IMR-90 (cell line): ENCODE measurements at regions not wholly inside any gene's neighbourhood (a gene's known extent, or its start where the extent isn't known, plus 50 kb on each side); places are given as distances from the start of the nearest gene placed in this dataset.
"Not testable (repeated sequence)": the region's sequence is repeated elsewhere in the genome, so short reads cannot be mapped to it uniquely, and the experiment has no call there.

ENCODE experiments used
- ATAC-seq: fragments of 200-7000 bp; cut with Tn5 transposase; 2 replicates; pipeline ENCODE4 v1.9.1; 2020; ENCODE audit warnings: low read depth, mild to moderate bottlenecking, moderate library complexity
- BruUV-seq: library from RNA; stranded (reverse); fragments of 400-500 nt; replicated peaks from 2 replicates; lab custom pipeline; 2021; lab: Mats Ljungman, UMichigan
- CTCF ChIA-PET: fragments of 300-600 bp; formaldehyde crosslinking; extraction: SDS; loops from one replicate; lab custom pipeline; 2021; ENCODE audit warnings: antibody characterized with exemption; lab: Yijun Ruan, JAX
- POLR2A ChIA-PET: fragments of 300-600 bp; sonication (Branson Sonifier 250); formaldehyde crosslinking; loops from one replicate; lab custom pipeline; 2022; ENCODE audit warnings: antibody characterized with exemption; ENCODE audit not compliant: unreplicated experiment; lab: Charles Lee
- DNase-seq: peaks from one replicate; pipeline ENCODE4 v3.0.0; 2013
- H2AFZ ChIP-seq: replicated peaks from 2 replicates; pipeline ENCODE3; 2013; ENCODE audit warnings: low read length, mild to moderate bottlenecking; ENCODE audit not compliant: poor library complexity
- H2AK5ac ChIP-seq: 2 replicates; pipeline ENCODE4 v1.6.1; 2013; ENCODE audit warnings: low read depth, low read length, inconsistent platforms
- H2AK9ac ChIP-seq: replicated peaks from 2 replicates; pipeline ENCODE3; 2013; ENCODE audit warnings: mild to moderate bottlenecking, low read depth, low read length, moderate library complexity; ENCODE audit not compliant: poor library complexity
- H2BK120ac ChIP-seq: 2 replicates; pipeline ENCODE4 v1.6.1; 2013; ENCODE audit warnings: low read depth, low read length, inconsistent platforms
- H2BK15ac ChIP-seq: 3 replicates; pipeline ENCODE4 v1.6.1; 2013; ENCODE audit warnings: low read depth, low read length, inconsistent platforms
- H2BK20ac ChIP-seq: 2 replicates; pipeline ENCODE4 v1.6.1; 2013; ENCODE audit warnings: low read depth, mild to moderate bottlenecking, inconsistent platforms, low read length, moderate library complexity
- H2BK5ac ChIP-seq: 2 replicates; pipeline ENCODE4 v1.6.1; 2013; ENCODE audit warnings: mild to moderate bottlenecking, low read depth, low read length, inconsistent platforms; ENCODE audit not compliant: poor library complexity, severe bottlenecking
- H3K14ac ChIP-seq: replicated peaks from 2 replicates; pipeline ENCODE4 v1.6.1; 2013; ENCODE audit warnings: low read depth, low read length, inconsistent platforms
- H3K18ac ChIP-seq: 2 replicates; pipeline ENCODE4 v1.6.1; 2013; ENCODE audit warnings: low read depth, low read length, control low read depth
- H3K23ac ChIP-seq: 2 replicates; pipeline ENCODE4 v1.6.1; 2013; ENCODE audit warnings: low read depth, low read length, inconsistent platforms
- H3K27ac ChIP-seq: 2 replicates; pipeline ENCODE4 v1.5.1; 2013; ENCODE audit warnings: mild to moderate bottlenecking, control low read depth, low read length; ENCODE audit not compliant: insufficient read depth
- H3K27me3 ChIP-seq: 2 replicates; pipeline ENCODE4 v1.6.1; 2013; ENCODE audit warnings: low read length; ENCODE audit not compliant: control insufficient read depth, insufficient read depth
- H3K36me3 ChIP-seq: 2 replicates; pipeline ENCODE4 v1.6.1; 2013; ENCODE audit warnings: low read length, mixed read lengths; ENCODE audit not compliant: control insufficient read depth, insufficient read depth
- H3K4ac ChIP-seq: 2 replicates; pipeline ENCODE4 v1.6.1; 2013; ENCODE audit warnings: low read depth, low read length, inconsistent platforms
- H3K4me1 ChIP-seq: 2 replicates; pipeline ENCODE4 v1.6.1; 2013; ENCODE audit warnings: low read length, mixed read lengths; ENCODE audit not compliant: control insufficient read depth, insufficient read depth
- H3K4me2 ChIP-seq: 2 replicates; pipeline ENCODE4 v1.6.1; 2013; ENCODE audit warnings: low read depth, mild to moderate bottlenecking, control low read depth, low read length, moderate library complexity
- H3K4me3 ChIP-seq: 2 replicates; pipeline ENCODE4 v1.5.1; 2013; ENCODE audit warnings: low read depth, mild to moderate bottlenecking, control low read depth, low read length, moderate library complexity; ENCODE audit not compliant: insufficient read depth
- H3K56ac ChIP-seq: 2 replicates; pipeline ENCODE4 v1.6.1; 2013; ENCODE audit warnings: low read length, inconsistent platforms; ENCODE audit not compliant: insufficient read depth; ENCODE audit errors: extremely low read depth
- H3K79me1 ChIP-seq, 2 experiments: 2 replicates each; pipeline ENCODE4 v1.6.1; 2013; ENCODE audit warnings: low read length in 2 of 2, inconsistent platforms in 1 of 2, low read depth in 1 of 2
- H3K9ac ChIP-seq: 2 replicates; pipeline ENCODE4 v1.6.1; 2013; ENCODE audit warnings: low read depth, low read length, control low read depth
- H3K9me1 ChIP-seq: 2 replicates; pipeline ENCODE4 v1.6.1; 2013; ENCODE audit warnings: low read length, inconsistent platforms; ENCODE audit not compliant: insufficient read depth
- H3K9me3 ChIP-seq: 2 replicates; pipeline ENCODE4 v1.6.1; 2013; ENCODE audit warnings: low read length; ENCODE audit not compliant: control insufficient read depth, insufficient read depth
- H4K20me1 ChIP-seq: 2 replicates; pipeline ENCODE4 v1.6.1; 2013; ENCODE audit warnings: low read length, inconsistent platforms; ENCODE audit not compliant: insufficient read depth
- H4K5ac ChIP-seq: 2 replicates; pipeline ENCODE4 v1.6.1; 2013; ENCODE audit warnings: mild to moderate bottlenecking, low read depth, low read length, control low read depth
- H4K8ac ChIP-seq, 2 experiments: 2 replicates each; pipeline ENCODE4 v1.6.1; 2013; ENCODE audit warnings: low read depth in 2 of 2, low read length in 2 of 2, control low read depth in 1 of 2, inconsistent platforms in 1 of 2
- H4K91ac ChIP-seq: 2 replicates; pipeline ENCODE4 v1.6.1; 2013; ENCODE audit warnings: low read depth, low read length, inconsistent platforms; ENCODE audit not compliant: insufficient read depth
- CTCF ChIP-seq: conservative IDR thresholded peaks from 2 replicates; pipeline ENCODE4 v1.5.1; 2012; ENCODE audit warnings: mild to moderate bottlenecking, low read depth, low read length, improper control_type of control experiment
- RAD21 ChIP-seq: IDR thresholded peaks from 2 replicates; pipeline ENCODE4 v1.6.1; 2012; ENCODE audit warnings: low read length, improper control_type of control experiment
- WGBS, 2 experiments: methylation state at CpG; one replicate each; pipeline versions ENCODE4 v1.1.5 to v1.1.7; 2013; ENCODE audit warnings: missing lambda C conversion rate in 2 of 2; ENCODE audit not compliant: insufficient read length in 1 of 2; ENCODE audit errors: extremely low coverage in 2 of 2; 5-methylcytosine and 5-hydroxymethylcytosine counted together
- dilution Hi-C: fragments of 300-500 bp; cut with HindIII; formaldehyde crosslinking; loops from one replicate; pipeline ENCODE4 v1.14.3; 2018; ENCODE audit warnings: low sequenced_read_pairs; ENCODE audit not compliant: unreplicated experiment
- in situ Hi-C: fragments of 300-500 bp; cut with MboI; formaldehyde crosslinking; loops from 3 replicates; pipeline ENCODE4 v1.14.3; 2019; ENCODE audit warnings: low sequenced_read_pairs, inconsistent platforms, mixed read lengths
- intact Hi-C: fragments of 100-400 bp; cut with micrococcal nuclease; formaldehyde crosslinking; loops from 2 replicates; pipeline ENCODE4 v1.10.0; 2022

GRCh38 chr7:150045596-150045995, 171.8 kb downstream of the ATP6V0E2 start:
- intact Hi-C loops = loop anchor here (5.0 kb wide), 1 partner anchor 163 kb away; no protein-coding TSS in a partner anchor
- H4K5ac ChIP-seq, H3K9me1 ChIP-seq, H4K20me1 ChIP-seq, H2BK20ac ChIP-seq, H3K27me3 ChIP-seq, H2AFZ ChIP-seq, H3K14ac ChIP-seq, H2AK9ac ChIP-seq, H3K18ac ChIP-seq, H3K9me3 ChIP-seq, BruUV-seq, H3K23ac ChIP-seq, H2AK5ac ChIP-seq, H2BK120ac ChIP-seq, H3K79me1 ChIP-seq, H3K4me2 ChIP-seq, H3K4ac ChIP-seq, in situ Hi-C loops, H3K56ac ChIP-seq, ATAC-seq, H3K4me1 ChIP-seq, H3K27ac ChIP-seq, H4K8ac ChIP-seq, H2BK5ac ChIP-seq, H3K4me3 ChIP-seq, H4K91ac ChIP-seq, H3K9ac ChIP-seq, H3K36me3 ChIP-seq, dilution Hi-C loops, DNase-seq, H2BK15ac ChIP-seq, POLR2A ChIA-PET: not testable (repeated sequence)
- TF ChIP-seq RAD21 = peak; percentile 31
- 0 out of 2 replicates have a peak, but pooled peaks have one; percentile 24 for TF ChIP-seq CTCF
- WGBS, 2 experiments = no CpG with 5 or more reads among the region's 2 CpGs
- CTCF ChIA-PET = interaction anchor here (1.3 kb wide), 1 partner anchor 163 kb away, joined by 4 read pairs; no protein-coding TSS in a partner anchor

GRCh38 chr7:150046290-150047194, 172.8 kb downstream of the ATP6V0E2 start:
- H3K9me3 ChIP-seq, H2BK15ac ChIP-seq, H2AFZ ChIP-seq, dilution Hi-C loops, H4K20me1 ChIP-seq, H3K4ac ChIP-seq, H3K79me1 ChIP-seq, H3K4me2 ChIP-seq, DNase-seq, H3K4me3 ChIP-seq, H3K36me3 ChIP-seq, CTCF ChIA-PET, H4K5ac ChIP-seq, H2BK120ac ChIP-seq, in situ Hi-C loops, H2AK5ac ChIP-seq, H3K27me3 ChIP-seq, H2BK5ac ChIP-seq, H3K18ac ChIP-seq, H3K23ac ChIP-seq, H4K91ac ChIP-seq, H2BK20ac ChIP-seq, H3K4me1 ChIP-seq, ATAC-seq, H2AK9ac ChIP-seq, H3K27ac ChIP-seq, BruUV-seq, H3K14ac ChIP-seq, H4K8ac ChIP-seq, H3K9ac ChIP-seq, POLR2A ChIA-PET, H3K56ac ChIP-seq, H3K9me1 ChIP-seq: not testable (repeated sequence)
- intact Hi-C loops = loop anchor here (5.0 kb wide), 1 partner anchor 164 kb away; no protein-coding TSS in a partner anchor
- WGBS, 2 experiments = no CpG with 5 or more reads among the region's 17 CpGs
